Hindlimb muscle (tissue), 1 donor: ENCODE measurements at regions not wholly inside any gene's neighbourhood (a gene's known extent, or its start where the extent isn't known, plus 50 kb on each side); places are given as distances from the start of the nearest gene placed in this dataset.

Experiments
- DNase-seq: peaks from one replicate; pipeline ENCODE4 v3.0.0-alpha.2; 2013

DNA sequence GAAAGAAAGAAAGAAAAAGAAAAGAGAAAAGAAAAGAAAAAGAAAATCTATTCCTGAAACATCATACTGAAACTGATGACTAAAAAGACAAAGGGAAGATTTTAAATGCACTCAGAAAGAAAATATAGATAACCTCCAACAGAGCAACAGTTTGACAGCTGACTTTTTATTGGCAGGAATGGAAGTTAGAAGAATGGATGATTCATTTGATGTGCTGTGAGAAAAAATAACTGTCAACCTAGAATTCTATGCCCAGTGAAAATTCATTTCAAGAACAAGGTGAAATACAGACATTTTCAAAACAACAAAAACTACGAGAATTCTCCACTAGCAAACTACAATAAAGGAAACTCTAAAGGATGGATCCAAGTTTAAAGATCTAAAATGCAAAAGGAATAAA is 50.5 kb upstream of the HSPA12A start:
- DNase-seq, result no peak

DNA sequence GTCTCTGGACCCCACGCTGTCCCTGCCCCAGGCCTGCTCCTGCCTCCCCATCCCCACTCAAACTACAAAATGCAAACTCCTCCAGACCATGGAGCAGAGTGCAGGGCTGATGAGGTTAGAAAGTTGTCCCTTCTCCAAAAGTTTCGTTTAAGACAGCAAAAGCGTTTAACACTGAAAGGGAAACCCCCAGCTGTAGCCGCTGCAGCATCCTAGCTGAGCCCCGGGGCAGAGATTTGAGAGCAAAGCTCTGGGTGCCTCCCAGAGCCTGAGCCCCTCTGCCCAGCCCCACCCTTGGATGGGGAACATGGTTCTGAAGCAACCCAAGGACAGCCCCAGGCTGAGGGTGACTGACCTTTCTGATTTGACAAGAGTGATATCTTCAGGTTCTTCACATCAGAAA is 52.8 kb upstream of the ENO4 start:
- no peak for DNase-seq

DNA sequence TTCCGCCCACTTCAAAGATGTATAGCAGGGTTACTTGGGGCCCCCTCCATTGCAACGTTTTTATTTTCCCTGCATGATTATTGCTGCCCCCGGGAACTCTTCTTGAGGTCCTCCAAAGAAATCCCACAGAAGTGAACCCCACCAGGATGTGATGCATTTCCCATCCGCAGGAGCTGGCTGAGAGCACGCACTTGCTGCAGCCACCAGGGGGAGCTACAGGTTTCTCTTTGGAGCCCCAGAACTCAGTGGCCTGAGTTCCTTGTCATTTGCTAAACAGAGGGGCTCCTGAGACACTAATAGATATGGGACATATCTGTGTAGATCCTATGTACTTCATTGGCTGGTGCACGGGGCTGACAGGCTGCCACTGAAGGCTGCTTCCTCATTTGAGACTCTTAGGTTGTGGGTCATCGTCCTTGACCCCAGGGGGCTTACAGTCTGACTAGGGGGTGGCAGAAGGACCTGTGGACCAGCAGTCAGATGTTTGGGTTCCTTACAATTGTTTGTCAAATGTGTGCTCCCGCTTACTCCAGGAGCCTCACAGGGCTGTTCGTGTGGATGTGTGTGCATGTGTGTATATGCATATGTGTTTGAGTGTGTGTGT is 52.3 kb upstream of the ENO4 start:
- peak; percentile 68 for DNase-seq

DNA sequence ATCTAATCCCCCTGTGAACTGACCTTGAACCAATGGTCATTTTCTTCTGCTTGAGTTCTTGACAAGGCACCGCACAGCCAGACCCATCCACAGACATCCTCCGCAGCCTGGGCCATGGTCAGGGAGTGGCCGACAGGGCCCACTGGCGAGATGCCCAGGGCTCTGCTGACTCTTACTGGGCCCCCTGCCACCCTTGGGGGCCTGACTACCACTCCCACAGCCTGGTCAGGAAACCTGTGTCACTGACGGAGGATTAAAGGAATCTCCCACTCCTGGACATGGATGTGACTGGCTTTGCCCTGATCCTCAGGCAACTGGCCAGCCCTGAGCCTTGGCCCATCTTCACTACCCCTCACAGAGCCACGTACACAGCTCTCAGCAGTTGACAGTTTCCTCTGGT is 50.4 kb upstream of the ENO4 start:
- no peak for DNase-seq
